GM12878 (cell line): ENCODE measurements at regions not wholly inside any gene's neighbourhood (a gene's known extent, or its start where the extent isn't known, plus 50 kb on each side); places are given as distances from the start of the nearest gene placed in this dataset.

ENCODE experiments used
- ATAC-seq: fragments of 200-7000 bp; cut with Tn5 transposase; 3 replicates; pipeline ENCODE4 v1.9.1; 2020; ENCODE audit warnings: mild to moderate bottlenecking, moderate library complexity
- BruUV-seq: library from RNA; stranded (reverse); fragments of 400-500 nt; replicated peaks from 2 replicates; lab custom pipeline; 2021; lab: Mats Ljungman, UMichigan
- CTCF ChIA-PET: fragments of 300-600 bp; sonication (Branson Sonifier 250); formaldehyde crosslinking; extraction: SDS; loops from one replicate; lab custom pipeline; 2021; ENCODE audit warnings: inconsistent platforms; lab: Yijun Ruan, JAX
- POLR2A ChIA-PET: fragments of 350-600 bp; formaldehyde crosslinking; extraction: SDS; loops from one replicate; lab custom pipeline; 2021; ENCODE audit warnings: inconsistent platforms; lab: Charles Lee
- RAD21 ChIA-PET: fragments of 300-600 bp; sonication (Branson Sonifier 250); formaldehyde crosslinking; loops from one replicate; lab custom pipeline; 2023; ENCODE audit warnings: antibody characterized with exemption; ENCODE audit not compliant: unreplicated experiment; lab: Charles Lee
- SMC1A ChIA-PET: fragments of 300-600 bp; sonication (Branson Sonifier 250); formaldehyde crosslinking; loops from one replicate; lab custom pipeline; 2023; ENCODE audit not compliant: unreplicated experiment, uncharacterized antibody; lab: Charles Lee
- DNase-seq: peaks from one replicate; pipeline ENCODE4 v3.0.0-alpha.2; 2011; ENCODE audit warnings: low read depth, low spot score
- FAIRE-seq: peaks from 3 replicates; lab custom pipeline; 2011; peaks lifted over from hg19 to GRCh38; lab: Jason Lieb, UNC
- H2AFZ ChIP-seq: 2 replicates; pipeline ENCODE4 v1.6.0; 2011; ENCODE audit warnings: low read depth, low read length, control low read depth; ENCODE audit not compliant: control insufficient read depth
- H3K27ac ChIP-seq: 2 replicates; pipeline ENCODE4 v1.5.1; 2011; ENCODE audit warnings: control low read depth; ENCODE audit not compliant: control insufficient read depth, insufficient read depth
- H3K27me3 ChIP-seq, 2 experiments: replicated peaks in 1 of 2; 2 replicates each; pipeline versions ENCODE4 v1.6.0 to v1.6.1; 2011; ENCODE audit warnings: low read length in 1 of 2; ENCODE audit not compliant: control insufficient read depth in 2 of 2, insufficient read depth in 2 of 2
- H3K36me3 ChIP-seq, 2 experiments: 2 replicates each; pipeline ENCODE4 v1.5.1; 2011; ENCODE audit warnings: low read length in 1 of 2; ENCODE audit not compliant: control insufficient read depth in 2 of 2, insufficient read depth in 2 of 2
- H3K4me1 ChIP-seq: 2 replicates; pipeline ENCODE4 v1.6.1; 2011; ENCODE audit warnings: mild to moderate bottlenecking, low read length, moderate library complexity, mixed read lengths; ENCODE audit not compliant: control insufficient read depth, insufficient read depth
- H3K4me2 ChIP-seq: 2 replicates; pipeline ENCODE4 v1.6.0; 2011; ENCODE audit warnings: control low read depth; ENCODE audit not compliant: control insufficient read depth, insufficient read depth
- H3K4me3 ChIP-seq: fragments of 200-600 bp; sonication (generic); 2 replicates; pipeline ENCODE4 v1.5.1; 2016
- H3K79me2 ChIP-seq: 2 replicates; pipeline ENCODE4 v1.6.0; 2011; ENCODE audit warnings: low read length; ENCODE audit not compliant: control insufficient read depth, insufficient read depth
- H3K9ac ChIP-seq: 2 replicates; pipeline ENCODE4 v1.8.0; 2011; ENCODE audit warnings: low read length, control low read depth, mixed read lengths; ENCODE audit not compliant: control insufficient read depth, insufficient read depth
- H3K9me3 ChIP-seq: replicated peaks from 3 replicates; pipeline ENCODE4 v1.5.1; 2011; ENCODE audit warnings: mild to moderate bottlenecking, low read length; ENCODE audit not compliant: control insufficient read depth, insufficient read depth
- H4K20me1 ChIP-seq: 2 replicates; pipeline ENCODE4 v1.6.0; 2011; ENCODE audit not compliant: control insufficient read depth, insufficient read depth
- ATF3 ChIP-seq: IDR thresholded peaks from 2 replicates; pipeline ENCODE4 v1.6.1; 2011; ENCODE audit warnings: low read depth, mild to moderate bottlenecking, low read length, moderate library complexity, borderline replicate concordance; ENCODE audit errors: extremely low read depth
- CBX3 ChIP-seq: fragments of 200-600 bp; sonication (generic); IDR thresholded peaks from 2 replicates; pipeline ENCODE4 v1.6.1; 2016; ENCODE audit warnings: low read depth, borderline replicate concordance
- CHD4 ChIP-seq: fragments of 200-600 bp; sonication (generic); IDR thresholded peaks from 2 replicates; pipeline ENCODE4 v1.6.1; 2016; ENCODE audit warnings: mild to moderate bottlenecking
- CTCF ChIP-seq, 3 experiments: IDR thresholded peaks in 2 of 3; conservative IDR thresholded peaks in 1 of 3; 2 replicates each; pipeline ENCODE4 v1.5.1; 2011; ENCODE audit warnings: low read depth in 3 of 3, low read length in 3 of 3, mild to moderate bottlenecking in 3 of 3, control low read depth in 2 of 3, moderate library complexity in 2 of 3, inconsistent platforms in 1 of 3, mixed read lengths in 1 of 3; ENCODE audit not compliant: control insufficient read depth in 2 of 3, insufficient read depth in 1 of 3; ENCODE audit errors: extremely low read depth in 1 of 3
- DPF2 ChIP-seq: fragments of 450-650 bp; IDR thresholded peaks from 2 replicates; pipeline ENCODE4 v1.6.1; 2017; ENCODE audit warnings: mild to moderate bottlenecking
- EP300 ChIP-seq, 2 experiments: fragments of 150-350 bp in 1 of 2; IDR thresholded peaks; 2 replicates each; pipeline ENCODE4 v1.6.1; 2011 to 2012; ENCODE audit warnings: low read depth in 2 of 2, low read length in 2 of 2, borderline replicate concordance in 1 of 2, improper control_type of control experiment in 1 of 2, inconsistent platforms in 1 of 2; ENCODE audit not compliant: control insufficient read depth in 1 of 2
- EZH2 ChIP-seq: IDR thresholded peaks from 2 replicates; pipeline ENCODE4 v1.6.1; 2012; ENCODE audit warnings: low read depth, mild to moderate bottlenecking, control low read depth, inconsistent platforms, low read length, borderline replicate concordance; ENCODE audit not compliant: control insufficient read depth
- IRF3 ChIP-seq: fragments of 450-650 bp; IDR thresholded peaks from 2 replicates; pipeline ENCODE4 v1.6.1; 2014; ENCODE audit warnings: mild to moderate bottlenecking
- KAT2A ChIP-seq: conservative IDR thresholded peaks from 2 replicates; pipeline ENCODE4 v1.6.1; 2011; ENCODE audit warnings: low read depth, low read length; ENCODE audit not compliant: control insufficient read depth
- KDM1A ChIP-seq: fragments of 200-600 bp; sonication (generic); IDR thresholded peaks from 2 replicates; pipeline ENCODE4 v1.6.1; 2016; ENCODE audit warnings: borderline replicate concordance
- MEF2B ChIP-seq: fragments of 450-650 bp; IDR thresholded peaks from 2 replicates; pipeline ENCODE4 v1.6.1; 2018; ENCODE audit warnings: mild to moderate bottlenecking, moderate library complexity; ENCODE audit not compliant: partially characterized antibody, poor library complexity, severe bottlenecking
- NBN ChIP-seq: fragments of 450-650 bp; IDR thresholded peaks from 2 replicates; pipeline ENCODE4 v1.6.1; 2016
- NFIC ChIP-seq: IDR thresholded peaks from 2 replicates; pipeline ENCODE4 v1.6.1; 2012; ENCODE audit warnings: low read depth, mild to moderate bottlenecking, inconsistent platforms, low read length, moderate library complexity
- RCOR1 ChIP-seq: conservative IDR thresholded peaks from 2 replicates; pipeline ENCODE4 v1.6.1; 2012; ENCODE audit warnings: low read depth, low read length, improper control_type of control experiment
- USF1 ChIP-seq: IDR thresholded peaks from 2 replicates; pipeline ENCODE4 v1.6.1; 2011; ENCODE audit warnings: borderline replicate concordance, low read depth, mild to moderate bottlenecking, moderate library complexity, mixed read lengths, low read length; ENCODE audit not compliant: insufficient read depth; ENCODE audit errors: extremely low read length
- USF2 ChIP-seq: IDR thresholded peaks from 2 replicates; pipeline ENCODE4 v1.6.1; 2011; ENCODE audit warnings: low read depth, low read length, improper control_type of control experiment, borderline replicate concordance
- YY1 ChIP-seq: IDR thresholded peaks from 2 replicates; pipeline ENCODE4 v1.6.1; 2011; ENCODE audit warnings: low read depth, mild to moderate bottlenecking, low read length
- ZNF274 ChIP-seq: IDR thresholded peaks from one replicate; pipeline ENCODE4 v1.8.0; 2011; ENCODE audit not compliant: insufficient read length, insufficient read depth
- ZNF622 ChIP-seq: fragments of 450-650 bp; IDR thresholded peaks from 2 replicates; pipeline ENCODE4 v1.6.1; 2017; ENCODE audit warnings: mild to moderate bottlenecking, inconsistent platforms
- in situ Hi-C: fragments of 300-500 bp; cut with MboI; formaldehyde crosslinking; loops from 9 replicates; pipeline ENCODE4 v1.14.3; 2018; ENCODE audit warnings: mixed read lengths
- intact Hi-C: fragments of 100-400 bp; cut with micrococcal nuclease; formaldehyde crosslinking; loops from one replicate; pipeline ENCODE4 v1.14.2; 2022; ENCODE audit not compliant: unreplicated experiment

- Histone ChIP-seq H3K4me3 (no peak overlapping the region), H3K27ac (no peak overlapping the region)
- no TSS peak for BruUV-seq
These were observed 328.0 kb upstream of the SOX2 start for GRCh38 chr3:181383760-181384159.

More at GRCh38 chr3:181383760-181384159, 328.0 kb upstream of the SOX2 start:
- Histone ChIP-seq H4K20me1 (no peaks in the 10 kb centered on the region), H3K4me1 (no peaks in the 10 kb centered on the region), H3K36me3 (no peaks in the 10 kb centered on the region), H3K9ac (no peak overlapping the region), H3K4me2 (no peak overlapping the region), H3K79me2 (no peaks in the 10 kb centered on the region), H3K27me3 (no peaks in the 10 kb centered on the region), H2AFZ (no peak overlapping the region), H3K9me3 (no peaks in the 10 kb centered on the region)
- intact Hi-C loops, result no loop called here
- in situ Hi-C loops, result no loop called here
- no peak for TF ChIP-seq RCOR1
- TF ChIP-seq KDM1A, result no peak
- TF ChIP-seq USF1, result no peak
- TF ChIP-seq KAT2A, result no peak
- TF ChIP-seq ATF3, result no peak
- TF ChIP-seq EP300 (IDR thresholded peaks at IDR 0.05; ENCODE audit: borderline replicate concordance in 1 of 2, control insufficient read depth in 1 of 2, low read depth in 2 of 2, low read length in 2 of 2), result no peak
- TF ChIP-seq ZNF274, result no peak
- TF ChIP-seq NFIC, result no peak
- no peak for TF ChIP-seq USF2
- TF ChIP-seq EZH2, result no peak
- TF ChIP-seq CBX3, result no peak
- no peak for TF ChIP-seq NBN
- no peak for TF ChIP-seq IRF3
- no peak for TF ChIP-seq DPF2
- no peak for TF ChIP-seq CTCF (IDR thresholded peaks at IDR 0.05 in 2 of 3, conservative IDR thresholded peaks at IDR 0.05 in 1 of 3; ENCODE audit: control insufficient read depth in 2 of 3, extremely low read depth in 1 of 3, insufficient read depth in 1 of 3, low read depth in 3 of 3, low read length in 3 of 3)
- no peak for TF ChIP-seq MEF2B
- TF ChIP-seq ZNF622, result no peak
- no peak for TF ChIP-seq CHD4
- no peak for TF ChIP-seq YY1
- POLR2A ChIA-PET, result no interaction called here
- ATAC-seq (no peak), FAIRE-seq (no peak), DNase-seq (no peak)
- RAD21 ChIA-PET, result no interaction called here
- SMC1A ChIA-PET, result no interaction called here
- CTCF ChIA-PET, result no interaction called here
